ENCODE measurements at regions not wholly inside any gene's neighbourhood (a gene's known extent, or its start where the extent isn't known, plus 50 kb on each side); places are given as distances from the start of the nearest gene placed in this dataset.

GRCh38 chr14:101169267-101169666, 265.7 kb upstream of the RTL1 start:
- no peak overlapping the region for H2BK20ac ChIP-seq (ENCODE audit: low read depth, low read length)
- H2AK9ac ChIP-seq (replicated peaks; ENCODE audit: low read depth, low read length, poor library complexity) = no peak overlapping the region
- H3K18ac ChIP-seq (ENCODE audit: low read depth, low read length) = no peak overlapping the region
- no peak overlapping the region for H4K5ac ChIP-seq (ENCODE audit: low read depth, low read length)
- H3K4ac ChIP-seq (ENCODE audit: low read depth, low read length) = no peak overlapping the region
- no peak overlapping the region for H3K27ac ChIP-seq (ENCODE audit: insufficient read depth, low read length)
- no peaks in the 10 kb centered on the region for H3K4me1 ChIP-seq (ENCODE audit: control insufficient read depth, insufficient read depth, low read length)
- no peaks in the 10 kb centered on the region for H3K9me1 ChIP-seq (ENCODE audit: insufficient read depth, low read length)
- no peak overlapping the region for H4K91ac ChIP-seq (ENCODE audit: insufficient read depth, low read depth, low read length)
- no peak overlapping the region for H4K8ac ChIP-seq (ENCODE audit: low read depth in 2 of 2, low read length in 2 of 2)
- DNase-seq (no peak), ATAC-seq (ENCODE audit: low read depth) (no peak)
- peaks cover 1% of the 10 kb centered on the region; the same call in 1 of the 2 replicates for H3K27me3 ChIP-seq (ENCODE audit: control insufficient read depth, insufficient read depth, low read length)
- H4K20me1 ChIP-seq (ENCODE audit: insufficient read depth, low read length) = no peaks in the 10 kb centered on the region
- no peak overlapping the region for H2BK120ac ChIP-seq (ENCODE audit: low read depth, low read length)
- TF ChIP-seq BHLHE40 (IDR thresholded peaks at IDR 0.05; ENCODE audit: low read depth, low read length) = no peak
- TF ChIP-seq CEBPB (IDR thresholded peaks at IDR 0.05; ENCODE audit: low read depth, low read length) = no peak
- H3K9ac ChIP-seq (ENCODE audit: low read depth, low read length) = no peak overlapping the region
- H3K4me3 ChIP-seq (ENCODE audit: insufficient read depth, low read depth, low read length) = no peak overlapping the region
- H3K23ac ChIP-seq (ENCODE audit: low read depth, low read length) = no peak overlapping the region
- WGBS, 2 experiments (ENCODE audit: extremely low coverage in 2 of 2, insufficient read length in 1 of 2) = 47% methylated on average over 3 of the region's 8 CpGs; no CpG with 5 or more reads in 1 of the 2 experiments
- peaks cover 6% of the 10 kb centered on the region for H3K9me3 ChIP-seq (ENCODE audit: control insufficient read depth, insufficient read depth, low read length)
- H3K14ac ChIP-seq (replicated peaks; ENCODE audit: low read depth, low read length) = no peak overlapping the region
- H2AFZ ChIP-seq (replicated peaks; ENCODE audit: low read length, poor library complexity) = no peak overlapping the region
- BruUV-seq (replicated peaks) = no TSS peak
- H2AK5ac ChIP-seq (ENCODE audit: low read depth, low read length) = no peak overlapping the region
- ChIA-PET CTCF (no interaction called here), POLR2A (ENCODE audit: unreplicated experiment) (no interaction called here)
- no peak overlapping the region for H2BK15ac ChIP-seq (ENCODE audit: low read depth, low read length)
- no peak overlapping the region for H2BK5ac ChIP-seq (ENCODE audit: low read depth, low read length, poor library complexity, severe bottlenecking)
- H3K36me3 ChIP-seq (ENCODE audit: control insufficient read depth, insufficient read depth, low read length) = no peaks in the 10 kb centered on the region
- H3K4me2 ChIP-seq (ENCODE audit: low read depth, low read length) = no peak overlapping the region
- intact Hi-C loops (cut with micrococcal nuclease) = no loop called here
- H3K79me1 ChIP-seq (ENCODE audit: low read depth in 1 of 2, low read length in 2 of 2) = no peaks in the 10 kb centered on the region
- dilution Hi-C loops (cut with HindIII; ENCODE audit: low sequenced_read_pairs, unreplicated experiment) = no loop called here
- in situ Hi-C loops (cut with MboI; ENCODE audit: low sequenced_read_pairs) = no loop called here
- H3K56ac ChIP-seq (ENCODE audit: extremely low read depth, insufficient read depth, low read length) = no peak overlapping the region
